SK-N-SH treated with all-trans-retinoic acid at 6 μM for 48 hours (cell line): ENCODE measurements at regions not wholly inside any gene's neighbourhood (a gene's known extent, or its start where the extent isn't known, plus 50 kb on each side); places are given as distances from the start of the nearest gene placed in this dataset.

Source experiments
- CREB5 ChIP-seq: fragments of 250-450 bp; sonication (Bioruptor Pico); IDR thresholded peaks from 2 replicates; pipeline ENCODE4 v1.5.1; 2020; ENCODE audit warnings: low read depth, mild to moderate bottlenecking, moderate library complexity
- PATZ1 ChIP-seq: fragments of 250-450 bp; sonication (Bioruptor Pico); IDR thresholded peaks from 2 replicates; pipeline ENCODE4 v1.8.0; 2020; ENCODE audit warnings: mild to moderate bottlenecking, moderate library complexity, borderline replicate concordance
- PPARA ChIP-seq: fragments of 250-450 bp; sonication (Bioruptor Pico); IDR thresholded peaks from 2 replicates; pipeline ENCODE4 v1.5.0; 2020; ENCODE audit warnings: mild to moderate bottlenecking, borderline replicate concordance
- RARB ChIP-seq: fragments of 250-450 bp; sonication (Bioruptor Pico); IDR thresholded peaks from 2 replicates; pipeline ENCODE4 v1.8.0; 2021; ENCODE audit warnings: mild to moderate bottlenecking, moderate library complexity
- TOX ChIP-seq: fragments of 250-450 bp; sonication (Bioruptor Pico); IDR thresholded peaks from 2 replicates; pipeline ENCODE4 v1.8.0; 2021; ENCODE audit warnings: mild to moderate bottlenecking, moderate library complexity, borderline replicate concordance
- TSHZ2 ChIP-seq: fragments of 250-450 bp; sonication (Bioruptor Pico); IDR thresholded peaks from 2 replicates; pipeline ENCODE4 v1.5.0; 2020; ENCODE audit warnings: mild to moderate bottlenecking, moderate library complexity

- TF ChIP-seq PPARA (CRISPR knock-in tag), result no peak
- no peak for TF ChIP-seq TOX (CRISPR knock-in tag)
- TF ChIP-seq RARB (CRISPR knock-in tag), result no peak
- no peak for TF ChIP-seq TSHZ2 (CRISPR knock-in tag)
- TF ChIP-seq CREB5 (CRISPR knock-in tag), result no peak
- no peak for TF ChIP-seq PATZ1 (CRISPR knock-in tag)
Observed at GRCh38 chr2:17254421-17254820, 263.8 kb downstream of the RAD51AP2 start.
